ENCODE measurements at regions not wholly inside any gene's neighbourhood (a gene's known extent, or its start where the extent isn't known, plus 50 kb on each side); places are given as distances from the start of the nearest gene placed in this dataset.

DNA sequence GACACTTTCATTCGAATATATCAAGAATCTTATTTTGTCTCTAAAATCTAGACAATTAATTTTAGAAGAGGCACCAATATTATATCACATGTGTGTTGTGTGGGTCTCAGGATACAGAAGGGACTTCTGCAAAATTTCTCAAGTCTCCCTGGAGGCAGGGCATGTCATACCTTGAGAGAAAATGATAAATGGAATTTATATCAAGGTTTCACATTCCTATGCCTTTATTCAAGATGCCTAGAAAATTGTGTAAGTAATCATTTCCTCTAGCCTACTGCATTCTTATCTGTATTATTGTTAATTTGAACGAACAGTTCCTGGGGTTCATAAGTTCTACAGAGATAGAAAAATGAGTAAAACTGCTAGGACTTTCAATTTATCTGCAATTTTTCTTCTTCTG is 1247.9 kb downstream of the GRIK2 start:
- no peaks in the 10 kb centered on the region for H3K4me1 ChIP-seq (ENCODE audit: control insufficient read depth in 2 of 3, insufficient read depth in 2 of 3, low read depth in 1 of 3, low read length in 3 of 3)
- no peak overlapping the region for H3K9ac ChIP-seq (ENCODE audit: low read length in 3 of 3)
- intact Hi-C loops (cut with DNase I), result no loop called here
- peaks cover 0 to 7% (median 0%) of the 10 kb centered on the region in 3 donors for H3K9me3 ChIP-seq (ENCODE audit: control insufficient read depth in 2 of 3, insufficient read depth in 1 of 3, low read length in 3 of 3)
- H3K27me3 ChIP-seq (ENCODE audit: control insufficient read depth, insufficient read depth, low read length), result no peaks in the 10 kb centered on the region
- FAIRE-seq (no peak), DNase-seq (no peak)
- no peak overlapping the region for H3K4me3 ChIP-seq (ENCODE audit: low read length in 3 of 3)
- no peaks in the 10 kb centered on the region for H3K36me3 ChIP-seq (ENCODE audit: control insufficient read depth in 2 of 3, insufficient read depth in 3 of 3, low read length in 3 of 3)
- TF ChIP-seq, protein P1, sequence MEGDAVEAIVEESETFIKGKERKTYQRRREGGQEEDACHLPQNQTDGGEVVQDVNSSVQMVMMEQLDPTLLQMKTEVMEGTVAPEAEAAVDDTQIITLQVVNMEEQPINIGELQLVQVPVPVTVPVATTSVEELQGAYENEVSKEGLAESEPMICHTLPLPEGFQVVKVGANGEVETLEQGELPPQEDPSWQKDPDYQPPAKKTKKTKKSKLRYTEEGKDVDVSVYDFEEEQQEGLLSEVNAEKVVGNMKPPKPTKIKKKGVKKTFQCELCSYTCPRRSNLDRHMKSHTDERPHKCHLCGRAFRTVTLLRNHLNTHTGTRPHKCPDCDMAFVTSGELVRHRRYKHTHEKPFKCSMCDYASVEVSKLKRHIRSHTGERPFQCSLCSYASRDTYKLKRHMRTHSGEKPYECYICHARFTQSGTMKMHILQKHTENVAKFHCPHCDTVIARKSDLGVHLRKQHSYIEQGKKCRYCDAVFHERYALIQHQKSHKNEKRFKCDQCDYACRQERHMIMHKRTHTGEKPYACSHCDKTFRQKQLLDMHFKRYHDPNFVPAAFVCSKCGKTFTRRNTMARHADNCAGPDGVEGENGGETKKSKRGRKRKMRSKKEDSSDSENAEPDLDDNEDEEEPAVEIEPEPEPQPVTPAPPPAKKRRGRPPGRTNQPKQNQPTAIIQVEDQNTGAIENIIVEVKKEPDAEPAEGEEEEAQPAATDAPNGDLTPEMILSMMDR (IDR thresholded peaks at IDR 0.05; ENCODE audit: borderline replicate concordance, extremely low read depth, insufficient read depth), result no peak
- no peak overlapping the region for H3K27ac ChIP-seq (ENCODE audit: low read depth in 2 of 2, low read length in 2 of 2)

DNA sequence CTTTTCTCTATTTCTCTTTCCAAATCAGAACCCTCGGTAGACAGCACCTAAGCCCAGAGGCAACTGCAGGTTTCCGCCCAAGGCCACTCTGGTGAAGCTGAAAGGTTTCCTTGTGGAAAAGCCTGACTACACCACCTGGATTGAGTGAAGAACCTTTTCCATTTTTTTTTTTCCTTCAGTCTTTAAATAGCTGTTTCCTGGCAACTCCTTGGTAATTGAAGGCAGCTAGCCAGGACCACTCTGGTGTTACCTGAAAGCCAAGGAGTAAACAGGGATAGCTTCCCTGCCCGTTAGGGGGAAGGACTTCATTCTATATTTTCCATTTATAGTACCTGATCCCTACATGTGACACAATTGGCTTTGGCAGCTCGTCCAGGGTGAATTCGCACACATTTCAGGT is 1238.4 kb downstream of the GRIK2 start:
- no peak overlapping the region for H3K4me3 ChIP-seq (ENCODE audit: low read length in 3 of 3)
- TF ChIP-seq, protein P1 (IDR thresholded peaks at IDR 0.05; ENCODE audit: borderline replicate concordance, extremely low read depth, insufficient read depth), result no peak
- peaks cover 0 to 2% (median 0%) of the 10 kb centered on the region in 3 donors for H3K9me3 ChIP-seq (ENCODE audit: control insufficient read depth in 2 of 3, insufficient read depth in 1 of 3, low read length in 3 of 3)
- H3K27me3 ChIP-seq (ENCODE audit: control insufficient read depth, insufficient read depth, low read length), result no peaks in the 10 kb centered on the region
- FAIRE-seq (no peak), DNase-seq (no peak)
- intact Hi-C loops (cut with DNase I), result no loop called here
- no peak overlapping the region for H3K9ac ChIP-seq (ENCODE audit: low read length in 3 of 3)
- H3K4me1 ChIP-seq (ENCODE audit: control insufficient read depth in 2 of 3, insufficient read depth in 2 of 3, low read depth in 1 of 3, low read length in 3 of 3), result no peaks in the 10 kb centered on the region
- no peaks in the 10 kb centered on the region for H3K36me3 ChIP-seq (ENCODE audit: control insufficient read depth in 2 of 3, insufficient read depth in 3 of 3, low read length in 3 of 3)
- H3K27ac ChIP-seq (ENCODE audit: low read depth in 2 of 2, low read length in 2 of 2), result no peak overlapping the region

DNA sequence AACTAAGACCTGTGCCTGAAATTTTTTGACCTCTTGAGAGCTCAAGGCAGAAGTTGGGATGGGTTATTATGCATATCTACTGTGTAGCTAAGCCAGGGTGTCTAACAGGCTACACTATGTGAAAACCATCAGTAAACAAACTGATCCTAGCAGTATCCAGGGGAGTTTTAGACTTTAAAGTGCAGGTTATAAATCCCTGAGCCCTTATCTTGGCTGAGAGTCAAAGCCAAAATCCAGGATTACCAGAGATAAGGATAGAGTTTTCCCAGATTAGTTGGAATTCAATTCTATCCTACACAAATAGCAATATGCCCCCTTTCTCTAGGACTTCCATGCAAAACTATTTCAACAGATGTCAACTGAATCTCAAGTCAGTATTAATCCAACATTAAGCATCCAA is 1229.7 kb downstream of the GRIK2 start:
- Histone ChIP-seq H3K4me1 (ENCODE audit: control insufficient read depth in 2 of 3, insufficient read depth in 2 of 3, low read depth in 1 of 3, low read length in 3 of 3) (no peaks in the 10 kb centered on the region), H3K4me3 (ENCODE audit: low read length in 3 of 3) (no peak overlapping the region), H3K27me3 (ENCODE audit: control insufficient read depth, insufficient read depth, low read length) (no peaks in the 10 kb centered on the region), H3K9ac (ENCODE audit: low read length in 3 of 3) (no peak overlapping the region), H3K27ac (ENCODE audit: low read depth in 2 of 2, low read length in 2 of 2) (no peak overlapping the region), H3K36me3 (ENCODE audit: control insufficient read depth in 2 of 3, insufficient read depth in 3 of 3, low read length in 3 of 3) (no peaks in the 10 kb centered on the region), H3K9me3 (ENCODE audit: control insufficient read depth in 2 of 3, insufficient read depth in 1 of 3, low read length in 3 of 3) (no peaks in the 10 kb centered on the region)
- FAIRE-seq (no peak), DNase-seq (no peak)
- intact Hi-C loops (cut with DNase I), result no loop called here
- TF ChIP-seq, protein P1 (IDR thresholded peaks at IDR 0.05; ENCODE audit: borderline replicate concordance, extremely low read depth, insufficient read depth), result no peak

DNA sequence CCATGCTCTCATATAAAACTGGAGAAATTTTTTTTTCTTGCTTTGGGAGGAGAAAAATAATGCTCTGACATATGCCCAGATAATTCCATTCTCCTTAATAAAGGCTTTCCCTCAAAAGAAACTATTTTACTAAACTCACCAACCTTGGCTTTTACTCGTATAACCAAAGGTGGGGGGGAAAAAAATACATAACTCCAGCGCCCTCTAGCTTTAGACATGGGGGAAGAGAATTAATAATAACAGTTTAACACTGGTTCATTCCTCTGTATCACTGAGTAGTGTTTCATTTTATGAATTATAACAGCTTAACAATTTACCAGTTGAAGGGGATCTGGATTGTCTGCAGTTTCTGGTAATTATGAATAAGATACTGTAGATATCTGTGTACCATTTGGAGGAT is 1226.1 kb downstream of the GRIK2 start:
- DNase-seq (peak in 2 of 5 donors; percentile 20 to 25), FAIRE-seq (no peak)
- TF ChIP-seq, protein P1 (IDR thresholded peaks at IDR 0.05; ENCODE audit: borderline replicate concordance, extremely low read depth, insufficient read depth), result peak; percentile 13
- intact Hi-C loops (cut with DNase I), result no loop called here
- Histone ChIP-seq H3K4me1 (ENCODE audit: control insufficient read depth in 2 of 3, insufficient read depth in 2 of 3, low read depth in 1 of 3, low read length in 3 of 3) (no peaks in the 10 kb centered on the region), H3K4me3 (ENCODE audit: low read length in 3 of 3) (no peak overlapping the region), H3K27ac (ENCODE audit: low read depth in 2 of 2, low read length in 2 of 2) (no peak overlapping the region), H3K9me3 (ENCODE audit: control insufficient read depth in 2 of 3, insufficient read depth in 1 of 3, low read length in 3 of 3) (no peaks in the 10 kb centered on the region), H3K9ac (ENCODE audit: low read length in 3 of 3) (no peak overlapping the region), H3K27me3 (ENCODE audit: control insufficient read depth, insufficient read depth, low read length) (no peaks in the 10 kb centered on the region), H3K36me3 (ENCODE audit: control insufficient read depth in 2 of 3, insufficient read depth in 3 of 3, low read length in 3 of 3) (no peaks in the 10 kb centered on the region)
